Calu3 (cell line): ENCODE measurements at regions not wholly inside any gene's neighbourhood (a gene's known extent, or its start where the extent isn't known, plus 50 kb on each side); places are given as distances from the start of the nearest gene placed in this dataset.

Source experiments
- BruUV-seq: library from RNA; stranded (reverse); fragments of 400-500 nt; replicated peaks from 2 replicates; lab custom pipeline; 2021; lab: Mats Ljungman, UMichigan
- CTCF ChIA-PET: fragments of 300-600 bp; sonication (Branson Sonifier 250); formaldehyde crosslinking; loops from one replicate; lab custom pipeline; 2022; ENCODE audit warnings: antibody characterized with exemption; lab: Charles Lee
- DNase-seq: peaks from one replicate; pipeline ENCODE4 v3.0.0; 2022
- H3K27ac Mint-ChIP-seq: one replicate; pipeline ENCODE4 v1.8.0; 2022; ENCODE audit warnings: mixed read lengths; ENCODE audit not compliant: unreplicated experiment
- H3K27me3 Mint-ChIP-seq: one replicate; pipeline ENCODE4 v1.8.0; 2022; ENCODE audit warnings: mixed read lengths; ENCODE audit not compliant: unreplicated experiment
- H3K36me3 Mint-ChIP-seq: one replicate; pipeline ENCODE4 v1.8.0; 2022; ENCODE audit warnings: mild to moderate bottlenecking, moderate library complexity, mixed read lengths; ENCODE audit not compliant: insufficient read depth, unreplicated experiment
- H3K4me1 Mint-ChIP-seq: one replicate; pipeline ENCODE4 v1.8.0; 2022; ENCODE audit warnings: mild to moderate bottlenecking, low read depth, mixed read lengths; ENCODE audit not compliant: unreplicated experiment
- H3K4me3 Mint-ChIP-seq: one replicate; pipeline ENCODE4 v1.8.0; 2022; ENCODE audit warnings: mild to moderate bottlenecking, low read depth, moderate library complexity, mixed read lengths; ENCODE audit not compliant: unreplicated experiment
- H3K9me3 Mint-ChIP-seq: one replicate; pipeline ENCODE4 v1.8.0; 2022; ENCODE audit warnings: low read depth, mixed read lengths; ENCODE audit not compliant: unreplicated experiment
- intact Hi-C: fragments of 100-400 bp; cut with micrococcal nuclease; formaldehyde crosslinking; loops from one replicate; pipeline ENCODE4 v1.10.0; 2022; ENCODE audit not compliant: unreplicated experiment
- TF ChIP-seq, protein P1 (sequence below): fragments of 200-600 bp; IDR thresholded peaks from one replicate; pipeline ENCODE4 v1.8.0; 2022; ENCODE audit warnings: antibody characterized with exemption; ENCODE audit not compliant: unreplicated experiment

- TF ChIP-seq, protein P1, sequence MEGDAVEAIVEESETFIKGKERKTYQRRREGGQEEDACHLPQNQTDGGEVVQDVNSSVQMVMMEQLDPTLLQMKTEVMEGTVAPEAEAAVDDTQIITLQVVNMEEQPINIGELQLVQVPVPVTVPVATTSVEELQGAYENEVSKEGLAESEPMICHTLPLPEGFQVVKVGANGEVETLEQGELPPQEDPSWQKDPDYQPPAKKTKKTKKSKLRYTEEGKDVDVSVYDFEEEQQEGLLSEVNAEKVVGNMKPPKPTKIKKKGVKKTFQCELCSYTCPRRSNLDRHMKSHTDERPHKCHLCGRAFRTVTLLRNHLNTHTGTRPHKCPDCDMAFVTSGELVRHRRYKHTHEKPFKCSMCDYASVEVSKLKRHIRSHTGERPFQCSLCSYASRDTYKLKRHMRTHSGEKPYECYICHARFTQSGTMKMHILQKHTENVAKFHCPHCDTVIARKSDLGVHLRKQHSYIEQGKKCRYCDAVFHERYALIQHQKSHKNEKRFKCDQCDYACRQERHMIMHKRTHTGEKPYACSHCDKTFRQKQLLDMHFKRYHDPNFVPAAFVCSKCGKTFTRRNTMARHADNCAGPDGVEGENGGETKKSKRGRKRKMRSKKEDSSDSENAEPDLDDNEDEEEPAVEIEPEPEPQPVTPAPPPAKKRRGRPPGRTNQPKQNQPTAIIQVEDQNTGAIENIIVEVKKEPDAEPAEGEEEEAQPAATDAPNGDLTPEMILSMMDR, result no peak
- peaks cover 9% of the 10 kb centered on the region for H3K9me3 Mint-ChIP-seq
- DNase-seq, result no peak
- no peak overlapping the region for H3K4me3 Mint-ChIP-seq
- H3K36me3 Mint-ChIP-seq, result peaks cover 5% of the 10 kb centered on the region
- CTCF ChIA-PET, result interaction anchor here (0.6 kb wide), 1 partner anchor 174 kb away, joined by 6 read pairs; no protein-coding TSS in a partner anchor
- no peak overlapping the region for H3K27ac Mint-ChIP-seq
- H3K4me1 Mint-ChIP-seq, result no peaks in the 10 kb centered on the region
- no TSS peak for BruUV-seq
- peaks cover 40% of the 10 kb centered on the region for H3K27me3 Mint-ChIP-seq
- intact Hi-C loops, result loop anchor here (10.0 kb wide), 1 partner anchor 208 kb away; no protein-coding TSS in a partner anchor
These were observed 62.7 kb downstream of the CAMK2N1 start for GRCh38 chr1:20423169-20423795.

- peaks cover 9% of the 10 kb centered on the region for H3K9me3 Mint-ChIP-seq
- H3K4me1 Mint-ChIP-seq, result no peaks in the 10 kb centered on the region
- CTCF ChIA-PET, result no interaction called here
- TF ChIP-seq, protein P1, result no peak
- no peak overlapping the region for H3K27ac Mint-ChIP-seq
- intact Hi-C loops, result loop anchor here (10.0 kb wide), 1 partner anchor 207 kb away; no protein-coding TSS in a partner anchor
- peaks cover 42% of the 10 kb centered on the region for H3K27me3 Mint-ChIP-seq
- no peak for DNase-seq
- H3K4me3 Mint-ChIP-seq, result no peak overlapping the region
- BruUV-seq, result no TSS peak
- no peaks in the 10 kb centered on the region for H3K36me3 Mint-ChIP-seq
These were observed 64.6 kb downstream of the CAMK2N1 start for GRCh38 chr1:20421441-20421840.

DNA sequence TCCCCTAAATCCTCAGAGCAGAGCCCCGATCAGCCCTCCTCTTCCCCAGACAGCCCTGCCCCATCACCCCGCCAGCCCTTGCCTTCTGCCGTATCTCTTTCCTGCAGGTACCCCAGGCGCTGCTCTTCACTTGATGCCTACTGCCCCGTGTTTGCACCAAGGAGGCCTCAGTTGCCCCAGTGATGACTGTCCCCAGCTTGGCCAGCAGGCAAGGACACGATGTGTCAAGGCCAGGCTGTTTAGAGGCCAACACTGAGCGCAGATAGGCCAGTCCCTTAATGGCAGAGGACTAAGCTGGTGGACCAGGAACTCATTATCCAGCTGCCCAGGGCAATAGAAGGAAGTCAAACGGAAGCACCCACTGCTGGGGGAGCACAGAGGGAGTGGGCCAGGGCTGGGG lies 68.4 kb downstream of the CAMK2N1 start:
- DNase-seq, result no peak
- intact Hi-C loops, result no loop called here

GRCh38 chr1:20416706-20417105 lies 69.3 kb downstream of the CAMK2N1 start:
- no peak for DNase-seq
- Mint-ChIP-seq H3K4me3 (no peak overlapping the region), H3K27me3 (peaks cover 36% of the 10 kb centered on the region), H3K27ac (no peak overlapping the region), H3K9me3 (peaks cover 6% of the 10 kb centered on the region), H3K4me1 (no peaks in the 10 kb centered on the region), H3K36me3 (no peaks in the 10 kb centered on the region)
- intact Hi-C loops, result no loop called here
- CTCF ChIA-PET, result no interaction called here
- TF ChIP-seq, protein P1, result no peak
- no TSS peak for BruUV-seq

More for the DNA sequence above, 68.4 kb downstream of the CAMK2N1 start:
- no peaks in the 10 kb centered on the region for H3K4me1 Mint-ChIP-seq
- peaks cover 6% of the 10 kb centered on the region for H3K9me3 Mint-ChIP-seq
- CTCF ChIA-PET, result interaction anchor here (0.8 kb wide), 1 partner anchor 224 kb away, joined by 3 read pairs; no protein-coding TSS in a partner anchor
- no TSS peak for BruUV-seq
- H3K27ac Mint-ChIP-seq, result no peak overlapping the region
- H3K36me3 Mint-ChIP-seq, result no peaks in the 10 kb centered on the region
- TF ChIP-seq, protein P1, result no peak
- no peak overlapping the region for H3K4me3 Mint-ChIP-seq
- peaks cover 42% of the 10 kb centered on the region for H3K27me3 Mint-ChIP-seq
